HUES64 (cell line): ENCODE measurements at regions not wholly inside any gene's neighbourhood (a gene's known extent, or its start where the extent isn't known, plus 50 kb on each side); places are given as distances from the start of the nearest gene placed in this dataset.

Experiments
- H3K27ac ChIP-seq: 2 replicates; pipeline ENCODE4 v1.7.0; 2013; ENCODE audit warnings: low read depth, low read length, inconsistent platforms
- H3K27me3 ChIP-seq: 2 replicates; pipeline ENCODE4 v1.6.1; 2013; ENCODE audit warnings: mild to moderate bottlenecking, low read length; ENCODE audit not compliant: insufficient read depth
- H3K36me3 ChIP-seq: 2 replicates; pipeline ENCODE4 v1.6.1; 2013; ENCODE audit warnings: mild to moderate bottlenecking, low read length; ENCODE audit not compliant: insufficient read depth
- H3K4me1 ChIP-seq: 2 replicates; pipeline ENCODE4 v1.6.1; 2013; ENCODE audit warnings: mild to moderate bottlenecking, low read length, moderate library complexity; ENCODE audit not compliant: insufficient read depth
- H3K4me3 ChIP-seq: 2 replicates; pipeline ENCODE4 v1.5.1; 2013; ENCODE audit warnings: mild to moderate bottlenecking, low read length, moderate library complexity
- H3K9ac ChIP-seq: 2 replicates; pipeline ENCODE4 v1.6.1; 2013; ENCODE audit warnings: mild to moderate bottlenecking, low read depth, low read length
- H3K9me3 ChIP-seq: 2 replicates; pipeline ENCODE4 v1.6.1; 2013; ENCODE audit warnings: low read depth, low read length; ENCODE audit not compliant: insufficient read depth
- WGBS: fragments of 150-250, 120-280 bp; methylation state at CpG from one replicate; pipeline ENCODE4 v1.1.7; 2013; ENCODE audit warnings: missing lambda C conversion rate; 5-methylcytosine and 5-hydroxymethylcytosine counted together

DNA sequence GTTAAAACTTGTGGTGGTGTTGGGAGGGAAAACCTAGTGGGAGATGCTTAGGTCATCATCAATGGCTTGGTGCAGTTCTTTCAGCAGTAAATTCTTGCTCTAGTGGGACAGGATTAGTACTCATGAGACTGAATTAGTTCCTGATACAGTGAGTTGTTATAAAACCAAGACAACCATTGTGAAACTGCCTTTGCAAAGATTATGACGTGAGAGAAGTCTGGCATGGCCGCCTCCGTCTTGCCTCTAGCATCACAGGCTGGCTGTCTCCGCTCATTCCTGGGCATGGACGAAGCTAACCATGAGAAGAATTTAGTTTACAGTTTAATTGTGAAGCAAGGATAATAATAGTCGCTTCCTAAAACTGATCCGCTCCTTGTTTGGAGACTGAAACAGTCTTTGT lies 186.4 kb downstream of the KIF20B start:
- Histone ChIP-seq H3K27me3 (no peaks in the 10 kb centered on the region), H3K4me3 (no peak overlapping the region), H3K4me1 (peaks cover 14% of the 10 kb centered on the region; the same call in 1 of the 2 replicates), H3K36me3 (no peaks in the 10 kb centered on the region), H3K27ac (no peak overlapping the region), H3K9ac (no peak overlapping the region), H3K9me3 (no peaks in the 10 kb centered on the region)
- WGBS: 65% methylated on average over 7 of the region's 7 CpGs

GRCh38 chr10:89888321-89889070 lies 187.1 kb downstream of the KIF20B start:
- no peak overlapping the region for H3K4me3 ChIP-seq
- no peaks in the 10 kb centered on the region for H3K36me3 ChIP-seq
- no peaks in the 10 kb centered on the region for H3K27me3 ChIP-seq
- H3K9ac ChIP-seq: no peak overlapping the region
- peaks cover 14% of the 10 kb centered on the region; the same call in 1 of the 2 replicates for H3K4me1 ChIP-seq
- H3K27ac ChIP-seq: no peak overlapping the region
- 100% methylated on average over 1 of the region's 1 CpG for WGBS
- no peaks in the 10 kb centered on the region for H3K9me3 ChIP-seq

DNA sequence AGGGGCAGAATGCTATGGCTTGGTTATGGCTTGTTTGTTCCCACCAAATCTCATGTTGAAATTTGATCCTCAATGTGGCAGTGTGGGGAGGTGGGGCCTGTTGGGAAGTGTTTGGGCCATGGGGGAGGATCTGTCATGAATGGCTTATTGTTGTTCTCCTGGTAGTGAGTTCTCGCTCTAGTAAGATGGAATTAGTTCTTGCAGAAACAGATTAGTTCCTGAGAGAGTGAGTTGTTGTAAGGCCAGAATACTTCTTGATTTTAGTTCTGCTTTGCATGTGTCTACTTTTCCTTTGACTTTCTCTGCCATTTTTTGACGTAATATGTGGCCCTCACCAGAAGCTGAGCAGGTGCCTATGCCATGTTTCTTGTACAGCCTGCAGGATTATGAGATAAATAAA lies 188.2 kb downstream of the KIF20B start:
- H3K27me3 ChIP-seq: no peaks in the 10 kb centered on the region
- H3K27ac ChIP-seq: no peak overlapping the region
- no peaks in the 10 kb centered on the region for H3K9me3 ChIP-seq
- H3K36me3 ChIP-seq: no peaks in the 10 kb centered on the region
- 91% methylated on average over 2 of the region's 2 CpGs for WGBS
- H3K4me3 ChIP-seq: no peak overlapping the region
- H3K9ac ChIP-seq: no peak overlapping the region
- H3K4me1 ChIP-seq: peaks cover 14% of the 10 kb centered on the region; the same call in 1 of the 2 replicates

GRCh38 chr10:89891006-89891535 lies 189.7 kb downstream of the KIF20B start:
- Histone ChIP-seq H3K9me3 (no peaks in the 10 kb centered on the region), H3K27ac (no peak overlapping the region), H3K27me3 (no peaks in the 10 kb centered on the region), H3K36me3 (no peaks in the 10 kb centered on the region), H3K4me1 (peaks cover 14% of the 10 kb centered on the region; the same call in 1 of the 2 replicates), H3K9ac (no peak overlapping the region), H3K4me3 (no peak overlapping the region)
- 97% methylated on average over 2 of the region's 2 CpGs for WGBS

DNA sequence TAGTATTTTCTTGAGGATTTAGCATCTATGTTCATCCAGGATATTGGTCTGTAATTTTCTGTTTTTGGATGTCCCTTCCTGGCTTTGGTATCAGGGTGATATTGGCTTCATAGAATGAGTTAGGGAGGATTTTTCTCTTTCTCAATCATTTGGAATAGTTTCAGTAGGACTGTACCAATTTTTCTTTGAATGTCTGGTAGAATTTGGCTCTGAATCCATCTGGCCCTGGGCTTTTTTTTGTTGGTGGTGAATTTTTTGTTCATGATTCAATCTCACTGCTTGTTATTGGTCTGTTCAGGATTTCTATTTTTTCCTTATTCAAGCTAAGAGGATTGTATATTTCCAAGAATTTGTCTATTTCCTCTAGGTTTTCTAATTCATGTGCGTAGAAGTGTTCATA lies 192.7 kb downstream of the KIF20B start:
- no peaks in the 10 kb centered on the region for H3K36me3 ChIP-seq
- no CpG with 5 or more reads among the region's 1 CpG for WGBS
- no peaks in the 10 kb centered on the region for H3K4me1 ChIP-seq

DNA sequence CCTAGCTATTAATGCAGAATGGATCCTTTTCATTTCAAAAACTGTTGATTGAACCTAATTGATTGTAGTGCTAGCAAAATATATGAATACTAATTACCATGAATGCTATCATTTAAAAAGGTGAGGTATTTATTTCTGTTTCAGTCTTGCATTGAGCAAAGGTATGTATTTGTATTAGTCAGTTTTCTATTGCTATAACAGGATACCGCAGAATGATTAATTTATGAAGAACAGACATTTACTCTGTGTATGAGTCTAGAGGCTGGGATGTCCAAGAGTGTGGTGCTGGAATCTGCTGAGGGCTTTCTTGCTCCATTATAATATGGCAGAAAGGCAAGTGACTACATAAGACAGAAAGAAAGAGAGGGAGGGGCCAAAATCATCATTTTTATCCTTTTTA lies 199.2 kb downstream of the KIF20B start:
- 100% methylated on average over 1 of the region's 1 CpG for WGBS
- H3K4me1 ChIP-seq: no peaks in the 10 kb centered on the region
- no peaks in the 10 kb centered on the region for H3K36me3 ChIP-seq

More for the DNA sequence above, 192.7 kb downstream of the KIF20B start:
- H3K4me3 ChIP-seq: no peak overlapping the region
- H3K27me3 ChIP-seq: no peaks in the 10 kb centered on the region
- no peak overlapping the region for H3K9ac ChIP-seq
- no peak overlapping the region for H3K27ac ChIP-seq
- H3K9me3 ChIP-seq: no peaks in the 10 kb centered on the region

DNA sequence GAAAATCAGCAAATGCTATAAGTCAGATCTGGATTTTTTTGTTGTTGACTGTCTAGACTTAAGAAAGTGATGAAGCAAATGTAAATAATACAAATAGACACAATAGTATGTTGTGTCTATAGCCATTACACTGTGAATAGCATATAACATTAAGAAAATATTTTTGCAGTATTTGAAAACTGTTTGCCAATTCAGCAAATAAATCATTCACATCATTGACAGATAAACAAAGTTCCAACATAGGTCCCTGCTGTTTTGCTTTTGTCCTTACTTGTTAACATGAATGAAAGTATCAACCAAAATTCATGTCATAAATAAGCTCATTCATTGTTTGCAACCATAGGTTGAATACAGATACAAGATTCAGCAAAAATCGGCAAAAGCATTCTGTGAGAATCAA lies 200.5 kb downstream of the KIF20B start:
- no peaks in the 10 kb centered on the region for H3K27me3 ChIP-seq
- WGBS: 100% methylated on average over 1 of the region's 1 CpG
- no peak overlapping the region for H3K9ac ChIP-seq
- H3K27ac ChIP-seq: no peak overlapping the region
- no peak overlapping the region for H3K4me3 ChIP-seq
- no peaks in the 10 kb centered on the region for H3K4me1 ChIP-seq
- no peaks in the 10 kb centered on the region for H3K36me3 ChIP-seq
- no peaks in the 10 kb centered on the region for H3K9me3 ChIP-seq

More for the DNA sequence above, 199.2 kb downstream of the KIF20B start:
- no peaks in the 10 kb centered on the region for H3K27me3 ChIP-seq
- H3K9me3 ChIP-seq: no peaks in the 10 kb centered on the region
- H3K27ac ChIP-seq: no peak overlapping the region
- no peak overlapping the region for H3K9ac ChIP-seq
- no peak overlapping the region for H3K4me3 ChIP-seq

DNA sequence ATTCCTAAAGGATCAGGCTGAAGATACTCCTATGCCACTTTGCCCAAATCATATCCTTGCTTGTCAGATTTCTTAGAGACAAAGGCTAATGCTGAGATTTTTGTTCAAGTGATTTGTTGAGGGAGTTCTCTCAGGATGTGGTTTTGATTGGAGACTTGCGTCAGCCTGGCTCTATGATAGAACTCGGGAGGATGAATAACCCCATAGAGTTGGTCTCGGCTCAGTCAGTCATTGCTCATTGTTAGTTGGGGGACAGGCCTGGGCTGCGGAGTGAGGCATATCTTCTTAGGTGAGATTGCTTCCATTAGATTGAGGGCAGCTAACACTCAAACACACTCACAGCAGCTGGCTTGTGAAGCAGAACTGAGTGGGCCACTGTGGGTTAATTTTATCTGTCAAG lies 203.4 kb downstream of the KIF20B start:
- Histone ChIP-seq H3K27me3 (no peaks in the 10 kb centered on the region), H3K4me3 (no peak overlapping the region), H3K4me1 (no peaks in the 10 kb centered on the region), H3K36me3 (no peaks in the 10 kb centered on the region), H3K9me3 (no peaks in the 10 kb centered on the region), H3K27ac (no peak overlapping the region), H3K9ac (no peak overlapping the region)
- 92% methylated on average over 3 of the region's 4 CpGs for WGBS

GRCh38 chr10:89909752-89910151 lies 208.4 kb downstream of the KIF20B start:
- no peak overlapping the region for H3K27ac ChIP-seq
- WGBS: 94% methylated on average over 3 of the region's 3 CpGs
- H3K9ac ChIP-seq: no peak overlapping the region
- H3K4me1 ChIP-seq: no peaks in the 10 kb centered on the region
- no peaks in the 10 kb centered on the region for H3K9me3 ChIP-seq
- no peaks in the 10 kb centered on the region for H3K27me3 ChIP-seq
- no peaks in the 10 kb centered on the region for H3K36me3 ChIP-seq
- no peak overlapping the region for H3K4me3 ChIP-seq

GRCh38 chr10:89915021-89915420 lies 213.6 kb downstream of the KIF20B start:
- no peaks in the 10 kb centered on the region for H3K27me3 ChIP-seq
- no peak overlapping the region for H3K27ac ChIP-seq
- no peaks in the 10 kb centered on the region for H3K4me1 ChIP-seq
- no peaks in the 10 kb centered on the region for H3K36me3 ChIP-seq
- 96% methylated on average over 2 of the region's 2 CpGs for WGBS
- H3K4me3 ChIP-seq: no peak overlapping the region
- H3K9me3 ChIP-seq: no peaks in the 10 kb centered on the region
- H3K9ac ChIP-seq: no peak overlapping the region

DNA sequence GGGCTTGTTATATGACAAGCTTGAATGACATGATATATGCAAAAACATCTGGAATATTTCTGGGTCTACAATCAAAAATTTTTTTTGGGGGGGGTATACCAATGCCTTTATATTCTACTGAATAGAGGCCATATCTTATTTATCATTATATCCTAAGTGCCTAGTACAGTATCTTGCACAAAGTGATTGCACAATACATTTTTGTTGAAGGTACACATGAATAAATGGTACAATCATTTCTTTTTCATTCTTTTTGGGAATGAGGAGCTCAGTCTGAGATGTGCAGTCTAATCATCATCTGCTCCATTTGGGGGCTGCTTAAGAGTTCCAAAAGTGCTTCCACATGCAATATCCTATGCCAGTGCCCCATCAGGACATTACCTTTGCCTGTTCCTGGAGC lies 214.6 kb downstream of the KIF20B start:
- Histone ChIP-seq H3K27ac (no peak overlapping the region), H3K9ac (no peak overlapping the region), H3K4me3 (no peak overlapping the region), H3K4me1 (no peaks in the 10 kb centered on the region), H3K36me3 (no peaks in the 10 kb centered on the region), H3K9me3 (no peaks in the 10 kb centered on the region), H3K27me3 (no peaks in the 10 kb centered on the region)
